Neural cell (in vitro differentiated cells): ENCODE measurements at regions not wholly inside any gene's neighbourhood (a gene's known extent, or its start where the extent isn't known, plus 50 kb on each side); places are given as distances from the start of the nearest gene placed in this dataset.

Source experiments
- H2AFZ ChIP-seq: fragments of 200-600, 300-800 bp; sonication (generic), shearing (Covaris generic); 2 replicates; pipeline ENCODE4 v1.6.0; 2014; ENCODE audit warnings: low read depth, mild to moderate bottlenecking, antibody characterized with exemption, low read length, moderate library complexity
- H3F3A ChIP-seq: fragments of 200-600 bp; shearing (Covaris generic); 2 replicates; pipeline ENCODE4 v1.6.1; 2016; ENCODE audit warnings: mild to moderate bottlenecking, moderate library complexity, mixed read lengths, antibody characterized with exemption, low read length; ENCODE audit not compliant: insufficient read depth, poor library complexity, severe bottlenecking
- H3K27ac ChIP-seq: fragments of 200-600, 300-800 bp; sonication (generic), shearing (Covaris generic); 2 replicates; pipeline ENCODE4 v1.5.1; 2014; ENCODE audit warnings: mild to moderate bottlenecking, low read length, moderate library complexity
- H3K27me3 ChIP-seq: fragments of 300-800, 200-600 bp; sonication (generic), shearing (Covaris generic); 2 replicates; pipeline ENCODE4 v1.6.0; 2014; ENCODE audit warnings: mild to moderate bottlenecking, low read depth, low read length, moderate library complexity; ENCODE audit not compliant: insufficient read depth
- H3K36me3 ChIP-seq: fragments of 300-800, 200-600 bp; sonication (generic), shearing (Covaris generic); 2 replicates; pipeline ENCODE4 v1.5.1; 2014; ENCODE audit warnings: mild to moderate bottlenecking, antibody characterized with exemption, low read length, moderate library complexity; ENCODE audit not compliant: insufficient read depth
- H3K4me2 ChIP-seq: fragments of 300-800, 200-600 bp; sonication (generic), shearing (Covaris generic); 2 replicates; pipeline ENCODE4 v1.6.0; 2014; ENCODE audit warnings: mild to moderate bottlenecking, low read length
- H3K4me3 ChIP-seq: fragments of 300-800, 200-600 bp; sonication (generic), shearing (Covaris generic); 2 replicates; pipeline ENCODE4 v1.5.1; 2014; ENCODE audit warnings: mild to moderate bottlenecking, low read length, moderate library complexity
- H3K79me2 ChIP-seq: fragments of 200-600 bp; shearing (Covaris generic); replicated peaks from 2 replicates; pipeline ENCODE4 v1.6.0; 2014; ENCODE audit warnings: mild to moderate bottlenecking, low read length, moderate library complexity; ENCODE audit not compliant: insufficient read depth
- H3K9ac ChIP-seq: fragments of 300-800, 200-600 bp; sonication (generic), shearing (Covaris generic); 2 replicates; pipeline ENCODE4 v1.6.1; 2016; ENCODE audit warnings: mild to moderate bottlenecking, low read length, mixed read lengths
- H3K9me2 ChIP-seq: fragments of 200-600 bp; shearing (Covaris generic); 2 replicates; pipeline ENCODE4 v1.6.1; 2016; ENCODE audit warnings: mild to moderate bottlenecking, low read length, mixed read lengths; ENCODE audit not compliant: insufficient read depth
- H3K9me3 ChIP-seq: fragments of 200-600, 300-800 bp; sonication (generic), shearing (Covaris generic); 2 replicates; pipeline ENCODE4 v1.6.1; 2016; ENCODE audit warnings: mild to moderate bottlenecking, mixed run types, low read length, moderate library complexity, mixed read lengths
- H4K20me1 ChIP-seq: fragments of 200-600 bp; shearing (Covaris generic); 2 replicates; pipeline ENCODE4 v1.6.1; 2016; ENCODE audit warnings: mild to moderate bottlenecking, mixed run types; ENCODE audit not compliant: insufficient read depth
- EP300 ChIP-seq: fragments of 450-650 bp; conservative IDR thresholded peaks from 2 replicates; pipeline ENCODE4 v1.6.1; 2014; ENCODE audit warnings: antibody characterized with exemption, mild to moderate bottlenecking, moderate library complexity; ENCODE audit not compliant: poor library complexity, severe bottlenecking
- EZH2 ChIP-seq: fragments of 200-600, 300-800 bp; shearing (Covaris generic), sonication (generic); IDR thresholded peaks from 2 replicates; pipeline ENCODE4 v1.6.1; 2014; ENCODE audit warnings: antibody characterized with exemption, low read length, borderline replicate concordance, mild to moderate bottlenecking; ENCODE audit not compliant: insufficient read depth, poor library complexity, severe bottlenecking
- MXI1 ChIP-seq: fragments of 450-650 bp; conservative IDR thresholded peaks from 2 replicates; pipeline ENCODE4 v1.6.1; 2014; ENCODE audit warnings: antibody characterized with exemption, mild to moderate bottlenecking; ENCODE audit not compliant: poor library complexity, severe bottlenecking
- POLR2AphosphoS5 ChIP-seq: IDR thresholded peaks from 2 replicates; pipeline ENCODE4 v1.6.1; 2012
- RAD21 ChIP-seq: fragments of 450-650 bp; conservative IDR thresholded peaks from 2 replicates; pipeline ENCODE4 v1.6.1; 2014; ENCODE audit warnings: antibody characterized with exemption, mild to moderate bottlenecking, moderate library complexity
- SMC3 ChIP-seq: fragments of 450-650 bp; conservative IDR thresholded peaks from 2 replicates; pipeline ENCODE4 v1.6.1; 2014; ENCODE audit warnings: antibody characterized with exemption, mild to moderate bottlenecking, moderate library complexity; ENCODE audit not compliant: poor library complexity
- TAF1 ChIP-seq: IDR thresholded peaks from 2 replicates; pipeline ENCODE4 v1.6.1; 2012; ENCODE audit warnings: low read depth
- TF ChIP-seq, protein P1 (sequence below): IDR thresholded peaks from 2 replicates; pipeline ENCODE4 v1.6.1; 2012; ENCODE audit warnings: borderline replicate concordance
- TF ChIP-seq, protein P2 (sequence below): fragments of 450-650 bp; IDR thresholded peaks from 2 replicates; pipeline ENCODE4 v1.5.1; 2014; ENCODE audit warnings: antibody characterized with exemption, mild to moderate bottlenecking, moderate library complexity; ENCODE audit not compliant: poor library complexity, severe bottlenecking

- H3K4me3 ChIP-seq: no peak overlapping the region
- H2AFZ ChIP-seq: no peak overlapping the region
- no peaks in the 10 kb centered on the region for H3K9me2 ChIP-seq
- TF ChIP-seq, protein P1, sequence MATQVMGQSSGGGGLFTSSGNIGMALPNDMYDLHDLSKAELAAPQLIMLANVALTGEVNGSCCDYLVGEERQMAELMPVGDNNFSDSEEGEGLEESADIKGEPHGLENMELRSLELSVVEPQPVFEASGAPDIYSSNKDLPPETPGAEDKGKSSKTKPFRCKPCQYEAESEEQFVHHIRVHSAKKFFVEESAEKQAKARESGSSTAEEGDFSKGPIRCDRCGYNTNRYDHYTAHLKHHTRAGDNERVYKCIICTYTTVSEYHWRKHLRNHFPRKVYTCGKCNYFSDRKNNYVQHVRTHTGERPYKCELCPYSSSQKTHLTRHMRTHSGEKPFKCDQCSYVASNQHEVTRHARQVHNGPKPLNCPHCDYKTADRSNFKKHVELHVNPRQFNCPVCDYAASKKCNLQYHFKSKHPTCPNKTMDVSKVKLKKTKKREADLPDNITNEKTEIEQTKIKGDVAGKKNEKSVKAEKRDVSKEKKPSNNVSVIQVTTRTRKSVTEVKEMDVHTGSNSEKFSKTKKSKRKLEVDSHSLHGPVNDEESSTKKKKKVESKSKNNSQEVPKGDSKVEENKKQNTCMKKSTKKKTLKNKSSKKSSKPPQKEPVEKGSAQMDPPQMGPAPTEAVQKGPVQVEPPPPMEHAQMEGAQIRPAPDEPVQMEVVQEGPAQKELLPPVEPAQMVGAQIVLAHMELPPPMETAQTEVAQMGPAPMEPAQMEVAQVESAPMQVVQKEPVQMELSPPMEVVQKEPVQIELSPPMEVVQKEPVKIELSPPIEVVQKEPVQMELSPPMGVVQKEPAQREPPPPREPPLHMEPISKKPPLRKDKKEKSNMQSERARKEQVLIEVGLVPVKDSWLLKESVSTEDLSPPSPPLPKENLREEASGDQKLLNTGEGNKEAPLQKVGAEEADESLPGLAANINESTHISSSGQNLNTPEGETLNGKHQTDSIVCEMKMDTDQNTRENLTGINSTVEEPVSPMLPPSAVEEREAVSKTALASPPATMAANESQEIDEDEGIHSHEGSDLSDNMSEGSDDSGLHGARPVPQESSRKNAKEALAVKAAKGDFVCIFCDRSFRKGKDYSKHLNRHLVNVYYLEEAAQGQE: no peak
- TF ChIP-seq EZH2: no peak
- TF ChIP-seq EP300: no peak
- no peak for TF ChIP-seq TAF1
- TF ChIP-seq POLR2AphosphoS5: no peak
- no peak for TF ChIP-seq RAD21
- TF ChIP-seq, protein P2, sequence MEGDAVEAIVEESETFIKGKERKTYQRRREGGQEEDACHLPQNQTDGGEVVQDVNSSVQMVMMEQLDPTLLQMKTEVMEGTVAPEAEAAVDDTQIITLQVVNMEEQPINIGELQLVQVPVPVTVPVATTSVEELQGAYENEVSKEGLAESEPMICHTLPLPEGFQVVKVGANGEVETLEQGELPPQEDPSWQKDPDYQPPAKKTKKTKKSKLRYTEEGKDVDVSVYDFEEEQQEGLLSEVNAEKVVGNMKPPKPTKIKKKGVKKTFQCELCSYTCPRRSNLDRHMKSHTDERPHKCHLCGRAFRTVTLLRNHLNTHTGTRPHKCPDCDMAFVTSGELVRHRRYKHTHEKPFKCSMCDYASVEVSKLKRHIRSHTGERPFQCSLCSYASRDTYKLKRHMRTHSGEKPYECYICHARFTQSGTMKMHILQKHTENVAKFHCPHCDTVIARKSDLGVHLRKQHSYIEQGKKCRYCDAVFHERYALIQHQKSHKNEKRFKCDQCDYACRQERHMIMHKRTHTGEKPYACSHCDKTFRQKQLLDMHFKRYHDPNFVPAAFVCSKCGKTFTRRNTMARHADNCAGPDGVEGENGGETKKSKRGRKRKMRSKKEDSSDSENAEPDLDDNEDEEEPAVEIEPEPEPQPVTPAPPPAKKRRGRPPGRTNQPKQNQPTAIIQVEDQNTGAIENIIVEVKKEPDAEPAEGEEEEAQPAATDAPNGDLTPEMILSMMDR: no peak
- TF ChIP-seq SMC3: no peak
- no peak for TF ChIP-seq MXI1
- no peaks in the 10 kb centered on the region for H3K27me3 ChIP-seq
- no peak overlapping the region for H3K9ac ChIP-seq
- H3K79me2 ChIP-seq: no peaks in the 10 kb centered on the region
- H4K20me1 ChIP-seq: no peaks in the 10 kb centered on the region
- no peaks in the 10 kb centered on the region for H3F3A ChIP-seq
- no peaks in the 10 kb centered on the region for H3K9me3 ChIP-seq
- no peak overlapping the region for H3K27ac ChIP-seq
- no peak overlapping the region for H3K4me2 ChIP-seq
- H3K36me3 ChIP-seq: no peaks in the 10 kb centered on the region
These were observed 429.9 kb downstream of the TBL1XR1 start for GRCh38 chr3:176767385-176767784.

GRCh38 chr3:176766862-176767261, 430.4 kb downstream of the TBL1XR1 start:
- H3K36me3 ChIP-seq: no peaks in the 10 kb centered on the region
- H2AFZ ChIP-seq: no peak overlapping the region
- H3K27me3 ChIP-seq: no peaks in the 10 kb centered on the region
- H4K20me1 ChIP-seq: no peaks in the 10 kb centered on the region
- no peaks in the 10 kb centered on the region for H3F3A ChIP-seq
- no peak overlapping the region for H3K4me3 ChIP-seq
- H3K9me2 ChIP-seq: no peaks in the 10 kb centered on the region
- no peak overlapping the region for H3K27ac ChIP-seq
- H3K9ac ChIP-seq: no peak overlapping the region
- H3K9me3 ChIP-seq: no peaks in the 10 kb centered on the region
- no peak overlapping the region for H3K4me2 ChIP-seq
- TF ChIP-seq SMC3 (no peak), MXI1 (no peak), EZH2 (no peak), POLR2AphosphoS5 (no peak), RAD21 (no peak), EP300 (no peak)
- TF ChIP-seq, protein P2: no peak
- TF ChIP-seq, protein P1: no peak
- no peaks in the 10 kb centered on the region for H3K79me2 ChIP-seq
